ENCODE measurements at regions not wholly inside any gene's neighbourhood (a gene's known extent, or its start where the extent isn't known, plus 50 kb on each side); places are given as distances from the start of the nearest gene placed in this dataset.

DNA sequence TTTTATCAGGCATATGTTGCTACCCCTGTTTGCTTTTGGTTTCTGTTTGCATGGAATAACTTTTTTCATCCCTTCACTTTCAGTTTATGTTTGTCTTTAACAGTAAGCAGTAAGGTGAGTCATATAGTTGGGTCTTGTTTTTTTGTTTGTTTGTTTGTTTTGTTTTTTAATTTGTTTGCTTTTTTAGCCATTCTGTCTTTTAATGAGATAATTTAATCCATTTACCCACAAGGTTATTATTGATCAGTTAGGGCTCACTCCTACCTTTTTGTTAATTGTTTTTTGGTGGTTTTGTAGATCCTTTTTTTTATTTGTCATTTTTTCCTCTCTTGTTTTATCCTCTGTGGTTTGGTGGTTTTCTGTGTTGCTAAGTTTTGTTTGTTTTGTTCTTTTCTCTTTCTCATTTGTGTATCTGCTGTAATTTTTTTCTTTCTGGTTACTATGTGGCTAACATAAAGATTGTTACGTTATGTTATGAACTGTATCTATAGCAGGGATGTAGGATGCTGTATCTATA is 379.5 kb upstream of the MAD2L1 start:
- WGBS (ENCODE audit: extremely low coverage, insufficient read length, low lambda C conversion rate), result no CpG with 5 or more reads among the region's 1 CpG
- H3K27me3 Mint-ChIP-seq (ENCODE audit: low read depth), result no peaks in the 10 kb centered on the region
- no peak overlapping the region for H2BK120ac ChIP-seq (ENCODE audit: low read depth, low read length, poor library complexity, severe bottlenecking)
- no peak overlapping the region for H3K9ac ChIP-seq (ENCODE audit: extremely low read depth, insufficient read length, low read length)
- H3K23ac ChIP-seq (ENCODE audit: insufficient read length, low read depth, low read length), result no peak overlapping the region
- no peaks in the 10 kb centered on the region for H4K20me1 ChIP-seq (ENCODE audit: control insufficient read depth, insufficient read depth, insufficient read length)
- no peak overlapping the region for H2AK5ac ChIP-seq (ENCODE audit: insufficient read length, low read length)
- no peaks in the 10 kb centered on the region for H3K23me2 ChIP-seq (ENCODE audit: insufficient read length, low read depth, low read length, poor library complexity, severe bottlenecking)
- H4K91ac ChIP-seq (ENCODE audit: insufficient read length, low read depth, low read length), result no peak overlapping the region
- H3K14ac ChIP-seq (ENCODE audit: insufficient read depth, low read length), result no peak overlapping the region
- TF ChIP-seq, protein P1, sequence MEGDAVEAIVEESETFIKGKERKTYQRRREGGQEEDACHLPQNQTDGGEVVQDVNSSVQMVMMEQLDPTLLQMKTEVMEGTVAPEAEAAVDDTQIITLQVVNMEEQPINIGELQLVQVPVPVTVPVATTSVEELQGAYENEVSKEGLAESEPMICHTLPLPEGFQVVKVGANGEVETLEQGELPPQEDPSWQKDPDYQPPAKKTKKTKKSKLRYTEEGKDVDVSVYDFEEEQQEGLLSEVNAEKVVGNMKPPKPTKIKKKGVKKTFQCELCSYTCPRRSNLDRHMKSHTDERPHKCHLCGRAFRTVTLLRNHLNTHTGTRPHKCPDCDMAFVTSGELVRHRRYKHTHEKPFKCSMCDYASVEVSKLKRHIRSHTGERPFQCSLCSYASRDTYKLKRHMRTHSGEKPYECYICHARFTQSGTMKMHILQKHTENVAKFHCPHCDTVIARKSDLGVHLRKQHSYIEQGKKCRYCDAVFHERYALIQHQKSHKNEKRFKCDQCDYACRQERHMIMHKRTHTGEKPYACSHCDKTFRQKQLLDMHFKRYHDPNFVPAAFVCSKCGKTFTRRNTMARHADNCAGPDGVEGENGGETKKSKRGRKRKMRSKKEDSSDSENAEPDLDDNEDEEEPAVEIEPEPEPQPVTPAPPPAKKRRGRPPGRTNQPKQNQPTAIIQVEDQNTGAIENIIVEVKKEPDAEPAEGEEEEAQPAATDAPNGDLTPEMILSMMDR (conservative IDR thresholded peaks at IDR 0.05), result no peak
- H3K4me1 Mint-ChIP-seq, result no peaks in the 10 kb centered on the region
- no peak overlapping the region for H2BK12ac ChIP-seq (ENCODE audit: insufficient read length, low read depth, low read length)
- H3K9me3 ChIP-seq (ENCODE audit: control insufficient read depth, low read depth, low read length), result no peaks in the 10 kb centered on the region
- H2BK15ac ChIP-seq (ENCODE audit: low read depth, low read length), result no peak overlapping the region
- no peak overlapping the region for H3K27ac Mint-ChIP-seq
- H3K79me1 ChIP-seq (ENCODE audit: insufficient read depth, low read depth, low read length, poor library complexity, severe bottlenecking), result no peaks in the 10 kb centered on the region
- H3K56ac ChIP-seq (ENCODE audit: insufficient read length, low read depth, low read length), result no peak overlapping the region
- no peaks in the 10 kb centered on the region for H3K4me1 ChIP-seq (ENCODE audit: insufficient read depth, low read length)
- no peak overlapping the region for H4K5ac ChIP-seq (ENCODE audit: insufficient read length, low read depth, low read length)
- no peak overlapping the region for H2BK20ac ChIP-seq (ENCODE audit: low read depth, low read length, poor library complexity, severe bottlenecking)
- no peak overlapping the region for H3T11ph ChIP-seq (ENCODE audit: low read length)
- no peak overlapping the region for H2AFZ ChIP-seq (ENCODE audit: low read length)
- H3K4ac ChIP-seq (ENCODE audit: low read depth, low read length), result no peak overlapping the region
- H3K4me3 Mint-ChIP-seq, result no peak overlapping the region
- H3K79me2 ChIP-seq (ENCODE audit: insufficient read depth, low read length), result no peaks in the 10 kb centered on the region
- H3K18ac ChIP-seq (ENCODE audit: insufficient read length, low read depth, low read length), result no peak overlapping the region
- no peak overlapping the region for H2BK5ac ChIP-seq (ENCODE audit: insufficient read length, low read length)
- no peak overlapping the region for H4K8ac ChIP-seq (replicated peaks; ENCODE audit: insufficient read length, low read depth, low read length)
- no peak for DNase-seq
- H3K9me3 Mint-ChIP-seq, result no peaks in the 10 kb centered on the region
- no peak overlapping the region for H3K4me2 ChIP-seq (ENCODE audit: insufficient read depth, insufficient read length, low read length)
- H3K27ac ChIP-seq (ENCODE audit: insufficient read length, low read depth, low read length), result no peak overlapping the region
- no peaks in the 10 kb centered on the region for H3K36me3 Mint-ChIP-seq (ENCODE audit: insufficient read depth in 1 of 3, low read depth in 3 of 3)
- no peaks in the 10 kb centered on the region for H3K27me3 ChIP-seq (ENCODE audit: insufficient read depth, low read length)

Data from H9 (cell line).